Breast epithelium (tissue), 3 donors: ENCODE measurements at regions not wholly inside any gene's neighbourhood (a gene's known extent, or its start where the extent isn't known, plus 50 kb on each side); places are given as distances from the start of the nearest gene placed in this dataset.

Source experiments
- CTCF ChIP-seq, 3 donors: fragments of 450-650 bp; IDR thresholded peaks; one replicate each; pipeline ENCODE4 v1.5.1; 2016 to 2017; ENCODE audit warnings: antibody characterized with exemption in 3 of 3, mild to moderate bottlenecking in 3 of 3, moderate library complexity in 3 of 3
- POLR2AphosphoS5 ChIP-seq, 3 donors: sonication (generic); formaldehyde crosslinking; IDR thresholded peaks; one replicate each; pipeline ENCODE4 v1.6.1; 2017; ENCODE audit warnings: antibody characterized with exemption in 3 of 3

- no peak for TF ChIP-seq CTCF (IDR thresholded peaks at IDR 0.05)
- no peak for TF ChIP-seq POLR2AphosphoS5 (IDR thresholded peaks at IDR 0.05)
These were observed 87.5 kb upstream of the RPS6KA2 start for GRCh38 chr6:166714581-166714980.
